Esophagus muscularis mucosa (tissue), 4 donors: ENCODE measurements at regions not wholly inside any gene's neighbourhood (a gene's known extent, or its start where the extent isn't known, plus 50 kb on each side); places are given as distances from the start of the nearest gene placed in this dataset.

ENCODE experiments used
- DNase-seq: peaks from one replicate; pipeline ENCODE4 v3.0.0-alpha.2; 2017; ENCODE audit errors: extremely low spot score
- H3K27ac ChIP-seq, 4 donors: fragments of 200-600 bp; sonication (generic); replicated peaks in 1 of 4; 1 replicate in 3 of 4; 2 replicates in 1 of 4; pipeline ENCODE4 v1.5.1; 2016 to 2019; ENCODE audit warnings: mild to moderate bottlenecking in 1 of 4
- H3K27me3 ChIP-seq, 4 donors: fragments of 200-600 bp; sonication (generic); one replicate each; pipeline versions ENCODE4 v1.5.1 to v1.6.0; 2016 to 2019
- H3K36me3 ChIP-seq, 4 donors: fragments of 200-600 bp; sonication (generic); one replicate each; pipeline ENCODE4 v1.5.1; 2016 to 2019
- H3K4me1 ChIP-seq, 4 donors: fragments of 200-600 bp; sonication (generic); one replicate each; pipeline ENCODE4 v1.5.1; 2016 to 2019
- H3K4me3 ChIP-seq, 4 donors: fragments of 200-600 bp; sonication (generic); 1 replicate in 2 of 4; 2 replicates in 2 of 4; pipeline ENCODE4 v1.5.1; 2016 to 2019; ENCODE audit warnings: mild to moderate bottlenecking in 4 of 4, moderate library complexity in 1 of 4
- H3K9me3 ChIP-seq, 4 donors: fragments of 200-600 bp; sonication (generic); 1 replicate in 3 of 4; 2 replicates in 1 of 4; pipeline ENCODE4 v1.5.1; 2016 to 2019
- EP300 ChIP-seq: sonication (generic); formaldehyde crosslinking; IDR thresholded peaks from one replicate; pipeline ENCODE4 v1.6.1; 2017; ENCODE audit warnings: antibody characterized with exemption
- POLR2A ChIP-seq: fragments of 450-650 bp; IDR thresholded peaks from one replicate; pipeline ENCODE4 v1.6.1; 2017; ENCODE audit warnings: antibody characterized with exemption, moderate library complexity, mild to moderate bottlenecking, low read depth
- POLR2AphosphoS5 ChIP-seq, 2 donors: sonication (generic); formaldehyde crosslinking; IDR thresholded peaks; one replicate each; pipeline ENCODE4 v1.6.1; 2017; ENCODE audit warnings: antibody characterized with exemption in 2 of 2
- WGBS: methylation state at CpG from one replicate; pipeline ENCODE4 v1.1.5; 2018; 5-methylcytosine and 5-hydroxymethylcytosine counted together
- intact Hi-C: fragments of 100-400 bp; cut with DNase I; formaldehyde crosslinking; loops from one replicate; pipeline ENCODE4 v1.15.1; 2023
- TF ChIP-seq, protein P1 (sequence below), 3 experiments: fragments of 200-600 bp in 2 of 3; fragments of 450-650 bp in 1 of 3; sonication (generic) in 2 of 3; IDR thresholded peaks; one replicate each; pipeline ENCODE4 v1.5.1; 2017 to 2019; ENCODE audit warnings: antibody characterized with exemption in 3 of 3, mild to moderate bottlenecking in 2 of 3, moderate library complexity in 1 of 3

DNA sequence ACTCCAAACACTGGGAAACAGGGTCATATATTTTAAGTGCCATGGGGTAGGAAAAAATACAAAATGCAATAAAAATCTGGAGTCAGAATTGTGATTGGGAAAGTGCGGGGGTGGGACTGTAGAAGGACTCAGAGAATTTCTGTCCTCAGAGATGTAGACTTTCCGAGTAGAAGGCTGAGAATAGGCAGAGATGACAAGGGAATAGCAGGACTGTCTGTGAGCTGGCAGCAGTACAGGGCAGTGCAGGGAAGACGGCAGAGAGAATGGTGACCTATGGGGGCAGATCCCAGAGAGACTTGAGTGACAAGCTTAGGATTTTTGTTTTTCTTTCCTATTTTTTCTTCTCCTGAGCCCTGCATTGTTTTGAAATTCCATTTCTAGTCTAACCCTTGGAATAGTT is 127.6 kb downstream of the SLC16A9 start:
- H3K27ac ChIP-seq = no peak overlapping the region
- H3K4me1 ChIP-seq = peaks cover 0 to 33% (median 21%) of the 10 kb centered on the region in 4 donors
- TF ChIP-seq, protein P1, sequence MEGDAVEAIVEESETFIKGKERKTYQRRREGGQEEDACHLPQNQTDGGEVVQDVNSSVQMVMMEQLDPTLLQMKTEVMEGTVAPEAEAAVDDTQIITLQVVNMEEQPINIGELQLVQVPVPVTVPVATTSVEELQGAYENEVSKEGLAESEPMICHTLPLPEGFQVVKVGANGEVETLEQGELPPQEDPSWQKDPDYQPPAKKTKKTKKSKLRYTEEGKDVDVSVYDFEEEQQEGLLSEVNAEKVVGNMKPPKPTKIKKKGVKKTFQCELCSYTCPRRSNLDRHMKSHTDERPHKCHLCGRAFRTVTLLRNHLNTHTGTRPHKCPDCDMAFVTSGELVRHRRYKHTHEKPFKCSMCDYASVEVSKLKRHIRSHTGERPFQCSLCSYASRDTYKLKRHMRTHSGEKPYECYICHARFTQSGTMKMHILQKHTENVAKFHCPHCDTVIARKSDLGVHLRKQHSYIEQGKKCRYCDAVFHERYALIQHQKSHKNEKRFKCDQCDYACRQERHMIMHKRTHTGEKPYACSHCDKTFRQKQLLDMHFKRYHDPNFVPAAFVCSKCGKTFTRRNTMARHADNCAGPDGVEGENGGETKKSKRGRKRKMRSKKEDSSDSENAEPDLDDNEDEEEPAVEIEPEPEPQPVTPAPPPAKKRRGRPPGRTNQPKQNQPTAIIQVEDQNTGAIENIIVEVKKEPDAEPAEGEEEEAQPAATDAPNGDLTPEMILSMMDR (IDR thresholded peaks at IDR 0.05) = no peak
- TF ChIP-seq EP300 = no peak
- no peak for TF ChIP-seq POLR2AphosphoS5 (IDR thresholded peaks at IDR 0.05)
- TF ChIP-seq POLR2A = no peak
- no peak overlapping the region for H3K4me3 ChIP-seq
- peak; percentile 91 for DNase-seq
- no peaks in the 10 kb centered on the region for H3K27me3 ChIP-seq
- H3K9me3 ChIP-seq = no peaks in the 10 kb centered on the region
- H3K36me3 ChIP-seq = no peaks in the 10 kb centered on the region
- intact Hi-C loops = loop anchor here (2.0 to 10.0 kb wide), 2 partner anchors 197 to 341 kb away; no protein-coding TSS in a partner anchor
- 68% methylated on average over 3 of the region's 3 CpGs for WGBS

DNA sequence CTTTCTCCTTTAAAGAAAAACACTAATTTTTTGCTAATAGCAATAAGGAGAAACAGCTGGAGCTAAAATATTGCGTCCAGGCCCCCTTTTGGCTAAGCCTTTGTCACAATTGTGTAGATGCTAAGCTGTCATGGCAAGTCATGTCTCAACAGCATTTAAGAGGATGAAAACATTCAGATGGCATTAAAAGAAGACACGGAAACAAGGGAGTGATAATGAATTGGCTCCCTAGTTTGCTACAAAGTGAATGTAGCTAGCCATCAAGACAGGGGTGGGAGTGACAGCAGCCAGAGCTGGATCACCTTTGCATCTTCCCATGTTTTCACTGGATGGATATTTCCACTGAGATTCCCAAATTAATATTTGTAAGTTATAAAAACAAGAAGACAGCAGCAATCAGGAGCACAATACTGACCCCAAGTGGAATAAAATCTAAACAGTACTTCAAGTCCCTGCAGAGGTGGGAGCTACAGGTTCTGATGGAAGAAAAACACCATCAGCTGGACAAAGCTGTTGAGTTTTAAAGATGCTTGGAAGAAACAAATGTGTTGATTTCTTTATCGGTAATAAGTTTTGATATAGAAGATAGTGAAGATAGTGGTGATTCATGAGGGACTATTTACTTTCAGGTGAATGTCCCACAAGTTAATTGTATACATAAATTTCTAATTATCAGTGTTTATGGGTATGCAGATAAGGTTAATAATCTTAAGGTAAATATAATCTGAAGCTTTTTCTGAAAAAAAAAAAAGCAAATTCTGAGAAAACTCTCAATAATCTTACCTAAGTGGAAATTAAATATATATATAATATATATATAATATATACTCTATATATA is 129.4 kb downstream of the SLC16A9 start:
- peak; percentile 42 for DNase-seq
- no peaks in the 10 kb centered on the region for H3K36me3 ChIP-seq
- intact Hi-C loops = loop anchor here (10.0 kb wide), 1 partner anchor 195 kb away; no protein-coding TSS in a partner anchor
- no peaks in the 10 kb centered on the region for H3K27me3 ChIP-seq
- TF ChIP-seq POLR2A = no peak
- TF ChIP-seq, protein P1 (IDR thresholded peaks at IDR 0.05) = peak; percentile 61 to 66 (median 61)
- H3K27ac ChIP-seq = no peak overlapping the region
- no peak overlapping the region for H3K4me3 ChIP-seq
- H3K9me3 ChIP-seq = no peaks in the 10 kb centered on the region
- peaks cover 0 to 33% (median 20%) of the 10 kb centered on the region in 4 donors for H3K4me1 ChIP-seq
- WGBS = 36% methylated on average over 3 of the region's 3 CpGs

DNA sequence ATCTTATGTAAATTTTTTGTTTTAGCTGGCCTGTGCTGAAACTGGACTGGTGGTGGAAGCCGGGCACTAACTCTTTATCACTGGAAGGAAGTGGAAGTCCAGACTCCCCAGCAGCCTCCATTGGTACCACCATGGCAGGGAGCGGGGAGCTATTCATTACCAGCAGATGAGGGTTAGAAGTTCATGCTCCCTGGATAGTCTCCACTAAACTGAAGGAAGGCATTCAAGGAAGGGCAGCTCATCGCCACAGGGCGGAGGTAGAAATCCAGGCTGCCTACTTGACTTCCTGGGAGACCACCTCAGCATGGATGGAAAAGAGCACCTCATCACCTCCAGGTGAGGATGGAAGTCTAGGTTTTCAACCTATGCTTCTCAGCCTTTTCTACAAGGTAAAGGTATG is 130.9 kb downstream of the SLC16A9 start:
- TF ChIP-seq POLR2AphosphoS5 (IDR thresholded peaks at IDR 0.05) (no peak), EP300 (no peak), POLR2A (no peak)
- TF ChIP-seq, protein P1 (IDR thresholded peaks at IDR 0.05) = no peak
- Histone ChIP-seq H3K4me3 (no peak overlapping the region), H3K27ac (peak overlapping the region in 1 of 4 donors; percentile 12), H3K36me3 (no peaks in the 10 kb centered on the region), H3K9me3 (no peaks in the 10 kb centered on the region), H3K4me1 (peaks cover 0 to 23% (median 17%) of the 10 kb centered on the region in 4 donors), H3K27me3 (no peaks in the 10 kb centered on the region)
- WGBS = 100% methylated on average over 4 of the region's 4 CpGs
- DNase-seq = peak; percentile 91
- intact Hi-C loops = no loop called here

DNA sequence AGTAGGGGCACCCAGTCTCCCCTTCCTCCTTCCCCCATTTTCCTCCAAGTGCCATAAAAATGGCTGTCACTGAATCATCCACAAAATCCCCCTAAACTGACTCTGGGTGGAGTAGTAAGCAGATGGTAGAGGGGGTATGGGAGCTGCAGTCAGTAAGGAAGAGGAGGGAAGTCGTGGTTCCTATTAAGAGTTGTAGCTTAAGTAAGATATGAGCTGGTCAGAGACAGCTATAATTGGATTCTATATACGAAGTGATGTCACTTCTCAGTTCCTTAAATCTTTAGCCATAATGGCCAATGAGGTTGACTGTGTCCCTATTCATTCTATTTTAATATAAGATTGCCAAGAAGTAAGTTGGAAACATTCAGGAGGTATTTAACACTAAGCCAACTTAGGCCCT is 131.7 kb downstream of the SLC16A9 start:
- DNase-seq = no peak
- Histone ChIP-seq H3K27ac (no peak overlapping the region), H3K4me1 (peaks cover 0 to 23% (median 17%) of the 10 kb centered on the region in 4 donors), H3K27me3 (no peaks in the 10 kb centered on the region), H3K4me3 (no peak overlapping the region), H3K9me3 (no peaks in the 10 kb centered on the region), H3K36me3 (no peaks in the 10 kb centered on the region)
- 78% methylated on average over 2 of the region's 2 CpGs for WGBS
- intact Hi-C loops = no loop called here
- no peak for TF ChIP-seq POLR2AphosphoS5 (IDR thresholded peaks at IDR 0.05)
- TF ChIP-seq, protein P1 (IDR thresholded peaks at IDR 0.05) = no peak
